ENCODE measurements at regions not wholly inside any gene's neighbourhood (a gene's known extent, or its start where the extent isn't known, plus 50 kb on each side); places are given as distances from the start of the nearest gene placed in this dataset.

DNA sequence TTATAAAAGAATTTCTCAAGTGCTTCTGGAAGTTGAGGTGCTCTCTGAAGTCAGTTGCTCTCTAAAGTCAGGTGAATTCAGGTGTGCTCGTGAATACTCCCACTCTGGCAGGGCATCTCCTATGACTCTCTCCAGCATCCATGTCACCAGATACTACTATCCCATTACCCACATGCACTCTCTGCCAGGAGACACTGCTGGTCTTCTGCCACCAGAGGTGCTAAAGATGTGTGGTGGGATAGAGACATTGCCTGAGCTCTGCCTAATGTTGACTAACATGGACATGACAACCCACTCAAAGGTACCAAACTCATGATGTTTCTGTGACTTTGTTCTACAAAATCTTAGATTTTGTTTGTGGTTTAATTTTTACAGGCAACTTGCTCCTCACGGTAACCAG is 106.4 kb upstream of the HNRNPA3 start:
- TF ChIP-seq EGR1 (IDR thresholded peaks at IDR 0.05) = no peak
- no peak for TF ChIP-seq CREB1 (IDR thresholded peaks at IDR 0.05; ENCODE audit: low read depth)
- no peak for TF ChIP-seq YY1 (IDR thresholded peaks at IDR 0.05; ENCODE audit: low read depth)
- no peak for TF ChIP-seq RAD21 (IDR thresholded peaks at IDR 0.05; ENCODE audit: low read depth)
- no peak for TF ChIP-seq TCF12 (IDR thresholded peaks at IDR 0.05; ENCODE audit: low read depth)
- TF ChIP-seq, protein P1, sequence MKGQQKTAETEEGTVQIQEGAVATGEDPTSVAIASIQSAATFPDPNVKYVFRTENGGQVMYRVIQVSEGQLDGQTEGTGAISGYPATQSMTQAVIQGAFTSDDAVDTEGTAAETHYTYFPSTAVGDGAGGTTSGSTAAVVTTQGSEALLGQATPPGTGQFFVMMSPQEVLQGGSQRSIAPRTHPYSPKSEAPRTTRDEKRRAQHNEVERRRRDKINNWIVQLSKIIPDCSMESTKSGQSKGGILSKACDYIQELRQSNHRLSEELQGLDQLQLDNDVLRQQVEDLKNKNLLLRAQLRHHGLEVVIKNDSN (IDR thresholded peaks at IDR 0.05) = no peak
- no peak for TF ChIP-seq FOXM1 (IDR thresholded peaks at IDR 0.05; ENCODE audit: borderline replicate concordance, low read depth)
- TF ChIP-seq, protein P2, sequence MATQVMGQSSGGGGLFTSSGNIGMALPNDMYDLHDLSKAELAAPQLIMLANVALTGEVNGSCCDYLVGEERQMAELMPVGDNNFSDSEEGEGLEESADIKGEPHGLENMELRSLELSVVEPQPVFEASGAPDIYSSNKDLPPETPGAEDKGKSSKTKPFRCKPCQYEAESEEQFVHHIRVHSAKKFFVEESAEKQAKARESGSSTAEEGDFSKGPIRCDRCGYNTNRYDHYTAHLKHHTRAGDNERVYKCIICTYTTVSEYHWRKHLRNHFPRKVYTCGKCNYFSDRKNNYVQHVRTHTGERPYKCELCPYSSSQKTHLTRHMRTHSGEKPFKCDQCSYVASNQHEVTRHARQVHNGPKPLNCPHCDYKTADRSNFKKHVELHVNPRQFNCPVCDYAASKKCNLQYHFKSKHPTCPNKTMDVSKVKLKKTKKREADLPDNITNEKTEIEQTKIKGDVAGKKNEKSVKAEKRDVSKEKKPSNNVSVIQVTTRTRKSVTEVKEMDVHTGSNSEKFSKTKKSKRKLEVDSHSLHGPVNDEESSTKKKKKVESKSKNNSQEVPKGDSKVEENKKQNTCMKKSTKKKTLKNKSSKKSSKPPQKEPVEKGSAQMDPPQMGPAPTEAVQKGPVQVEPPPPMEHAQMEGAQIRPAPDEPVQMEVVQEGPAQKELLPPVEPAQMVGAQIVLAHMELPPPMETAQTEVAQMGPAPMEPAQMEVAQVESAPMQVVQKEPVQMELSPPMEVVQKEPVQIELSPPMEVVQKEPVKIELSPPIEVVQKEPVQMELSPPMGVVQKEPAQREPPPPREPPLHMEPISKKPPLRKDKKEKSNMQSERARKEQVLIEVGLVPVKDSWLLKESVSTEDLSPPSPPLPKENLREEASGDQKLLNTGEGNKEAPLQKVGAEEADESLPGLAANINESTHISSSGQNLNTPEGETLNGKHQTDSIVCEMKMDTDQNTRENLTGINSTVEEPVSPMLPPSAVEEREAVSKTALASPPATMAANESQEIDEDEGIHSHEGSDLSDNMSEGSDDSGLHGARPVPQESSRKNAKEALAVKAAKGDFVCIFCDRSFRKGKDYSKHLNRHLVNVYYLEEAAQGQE (IDR thresholded peaks at IDR 0.05; ENCODE audit: low read depth) = no peak
- TF ChIP-seq, protein P3, sequence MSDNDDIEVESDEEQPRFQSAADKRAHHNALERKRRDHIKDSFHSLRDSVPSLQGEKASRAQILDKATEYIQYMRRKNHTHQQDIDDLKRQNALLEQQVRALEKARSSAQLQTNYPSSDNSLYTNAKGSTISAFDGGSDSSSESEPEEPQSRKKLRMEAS (IDR thresholded peaks at IDR 0.05) = no peak
- no peak for TF ChIP-seq ZBTB7A (IDR thresholded peaks at IDR 0.05; ENCODE audit: low read depth)
- no peak for TF ChIP-seq TAF1 (IDR thresholded peaks at IDR 0.05; ENCODE audit: low read depth)
- TF ChIP-seq TEAD4 (IDR thresholded peaks at IDR 0.05) = no peak
- no peak for TF ChIP-seq EP300 (IDR thresholded peaks at IDR 0.05; ENCODE audit: borderline replicate concordance)
- no peak for TF ChIP-seq CEBPB (IDR thresholded peaks at IDR 0.05)
- TF ChIP-seq NFIC (IDR thresholded peaks at IDR 0.05) = no peak

DNA sequence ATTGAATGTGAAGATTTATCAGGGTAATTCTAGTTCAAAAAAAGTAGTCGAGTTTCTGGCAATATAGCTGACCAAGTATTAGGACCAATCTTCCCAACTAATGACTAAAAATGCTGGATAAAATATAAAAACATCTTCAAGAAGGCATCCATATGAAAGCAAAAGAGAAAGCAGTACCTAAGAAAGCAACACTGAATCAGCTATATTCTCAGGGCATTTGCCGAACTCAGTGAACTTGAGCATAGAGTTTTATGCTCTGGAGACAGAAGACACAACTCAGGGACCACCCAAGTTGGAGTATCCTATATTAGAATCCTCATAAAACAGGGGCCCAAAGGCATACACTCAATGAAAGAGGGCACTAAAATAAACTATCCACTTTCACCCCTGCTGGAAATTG is 103.7 kb upstream of the HNRNPA3 start:
- TF ChIP-seq EGR1 (IDR thresholded peaks at IDR 0.05) (no peak), CREB1 (IDR thresholded peaks at IDR 0.05; ENCODE audit: low read depth) (no peak), RAD21 (IDR thresholded peaks at IDR 0.05; ENCODE audit: low read depth) (no peak)
- TF ChIP-seq, protein P3 (IDR thresholded peaks at IDR 0.05) = no peak

DNA sequence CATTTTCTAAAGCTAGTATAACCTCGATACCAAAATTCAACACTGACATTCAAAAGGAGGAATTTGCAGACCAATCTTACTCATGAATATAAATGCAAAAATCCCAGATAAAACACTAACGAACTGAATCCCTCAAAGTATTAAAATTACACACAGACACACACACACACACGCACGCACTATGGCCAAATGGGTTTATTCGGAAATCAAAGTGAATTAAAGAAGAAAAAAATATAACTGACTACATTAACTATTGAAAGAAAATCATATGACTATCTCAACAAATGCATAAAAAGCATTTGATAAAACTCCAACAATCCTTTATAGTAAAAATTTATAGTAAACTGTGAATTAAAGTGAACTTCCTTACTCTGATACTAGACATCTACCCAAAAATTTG is 97.9 kb upstream of the HNRNPA3 start:
- no peak for TF ChIP-seq FOXM1 (IDR thresholded peaks at IDR 0.05; ENCODE audit: borderline replicate concordance, low read depth)
- TF ChIP-seq NFIC (IDR thresholded peaks at IDR 0.05) = no peak
- no peak for TF ChIP-seq TAF1 (IDR thresholded peaks at IDR 0.05; ENCODE audit: low read depth)
- TF ChIP-seq, protein P1 (IDR thresholded peaks at IDR 0.05) = no peak
- TF ChIP-seq ZBTB7A (IDR thresholded peaks at IDR 0.05; ENCODE audit: low read depth) = no peak
- no peak for TF ChIP-seq TEAD4 (IDR thresholded peaks at IDR 0.05)
- no peak for TF ChIP-seq CREB1 (IDR thresholded peaks at IDR 0.05; ENCODE audit: low read depth)
- TF ChIP-seq YY1 (IDR thresholded peaks at IDR 0.05; ENCODE audit: low read depth) = no peak
- TF ChIP-seq EGR1 (IDR thresholded peaks at IDR 0.05) = no peak
- TF ChIP-seq, protein P2 (IDR thresholded peaks at IDR 0.05; ENCODE audit: low read depth) = no peak
- no peak for TF ChIP-seq CEBPB (IDR thresholded peaks at IDR 0.05)
- no peak for TF ChIP-seq TCF12 (IDR thresholded peaks at IDR 0.05; ENCODE audit: low read depth)
- TF ChIP-seq, protein P3 (IDR thresholded peaks at IDR 0.05) = no peak
- no peak for TF ChIP-seq EP300 (IDR thresholded peaks at IDR 0.05; ENCODE audit: borderline replicate concordance)
- TF ChIP-seq RAD21 (IDR thresholded peaks at IDR 0.05; ENCODE audit: low read depth) = no peak

DNA sequence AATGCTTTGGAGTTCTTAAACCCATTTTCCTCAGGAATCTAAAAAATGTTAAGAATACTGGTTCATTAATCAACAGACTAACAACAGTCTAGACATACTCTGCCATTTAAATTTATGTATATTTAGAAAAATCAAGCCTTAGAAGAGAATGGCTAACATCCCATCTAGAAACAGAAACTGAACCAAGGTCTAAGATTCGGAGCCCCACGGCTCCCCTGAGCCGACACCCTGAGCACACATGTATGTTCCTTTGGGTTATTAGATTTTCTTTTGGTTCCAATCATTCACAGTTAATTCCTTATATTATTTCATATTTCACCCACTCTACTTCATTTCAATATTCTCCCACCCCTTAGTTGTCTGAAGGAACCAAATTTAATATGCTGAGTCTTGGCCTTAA is 94.8 kb upstream of the HNRNPA3 start:
- TF ChIP-seq TCF12 (IDR thresholded peaks at IDR 0.05; ENCODE audit: low read depth) = no peak
- TF ChIP-seq TEAD4 (IDR thresholded peaks at IDR 0.05) = no peak
- no peak for TF ChIP-seq YY1 (IDR thresholded peaks at IDR 0.05; ENCODE audit: low read depth)
- no peak for TF ChIP-seq RAD21 (IDR thresholded peaks at IDR 0.05; ENCODE audit: low read depth)
- TF ChIP-seq, protein P1 (IDR thresholded peaks at IDR 0.05) = no peak
- TF ChIP-seq EP300 (IDR thresholded peaks at IDR 0.05; ENCODE audit: borderline replicate concordance) = no peak
- TF ChIP-seq, protein P2 (IDR thresholded peaks at IDR 0.05; ENCODE audit: low read depth) = no peak
